Right lobe of liver (tissue), 6 donors: ENCODE measurements at regions not wholly inside any gene's neighbourhood (a gene's known extent, or its start where the extent isn't known, plus 50 kb on each side); places are given as distances from the start of the nearest gene placed in this dataset.

Experiments
- ATAC-seq, 4 donors: fragments of 200-7000 bp; cut with Tn5 transposase; one replicate each; pipeline ENCODE4 v1.9.1; 2020; ENCODE audit warnings: mild to moderate bottlenecking in 4 of 4, moderate library complexity in 4 of 4
- DNase-seq, 3 donors: peaks; one replicate each; pipeline ENCODE4 v3.0.0-alpha.2; 2020
- H3K27ac ChIP-seq, 3 donors: fragments of 200-600 bp; one replicate each; pipeline ENCODE4 v1.8.0; 2022
- H3K27me3 ChIP-seq, 2 donors: fragments of 200-600 bp; one replicate each; pipeline ENCODE4 v1.8.0; 2022
- H3K36me3 ChIP-seq, 4 donors: fragments of 200-600 bp; sonication (generic) in 1 of 4; one replicate each; pipeline versions ENCODE4 v1.5.1 to v1.8.0; 2017 to 2022; ENCODE audit warnings: control low read depth in 1 of 4
- H3K4me1 ChIP-seq, 4 donors: fragments of 200-600 bp; sonication (generic) in 1 of 4; one replicate each; pipeline versions ENCODE4 v1.5.1 to v1.8.0; 2017 to 2022; ENCODE audit warnings: control low read depth in 1 of 4
- H3K4me3 ChIP-seq, 3 donors: fragments of 200-600 bp; one replicate each; pipeline ENCODE4 v1.8.0; 2022
- H3K9me3 ChIP-seq, 4 donors: fragments of 200-600 bp; sonication (generic) in 1 of 4; one replicate each; pipeline versions ENCODE4 v1.5.1 to v1.8.0; 2017 to 2022; ENCODE audit warnings: control low read depth in 1 of 4
- CTCF ChIP-seq, 4 donors: fragments of 200-600 bp in 3 of 4; fragments of 450-650 bp in 1 of 4; IDR thresholded peaks; one replicate each; pipeline versions ENCODE4 v1.5.1 to v1.8.0; 2016 to 2022; ENCODE audit warnings: antibody characterized with exemption in 4 of 4, mild to moderate bottlenecking in 2 of 4
- POLR2A ChIP-seq: fragments of 450-650 bp; IDR thresholded peaks from one replicate; pipeline ENCODE4 v1.6.1; 2017; ENCODE audit warnings: antibody characterized with exemption, mild to moderate bottlenecking
- WGBS: methylation state at CpG from one replicate; pipeline ENCODE4 v1.1.6; 2018; ENCODE audit warnings: low coverage, low lambda C conversion rate; ENCODE audit not compliant: insufficient coverage; ENCODE audit errors: missing lambda C conversion rate; 5-methylcytosine and 5-hydroxymethylcytosine counted together
- intact Hi-C, 2 donors: fragments of 100-400 bp; cut with DNase I; formaldehyde crosslinking; loops; one replicate each; pipeline versions ENCODE4 v1.11.2 to v1.14.1; 2022
- donor health status: DM: no; HTN: yes; CAD: no.
- donor health status: DM: no; HTN: no; CAD: no.
- donor health status: DM: no; HTN: no; CAD: no.
- donor health status: DM: no; HTN: yes; CAD: no.
- donor health status: DM: no; HTN: yes; CAD: no.

GRCh38 chr18:64546451-64546850 lies 397.6 kb upstream of the LINC00305 start:
- Histone ChIP-seq H3K27ac (no peak overlapping the region), H3K4me3 (no peak overlapping the region), H3K4me1 (no peaks in the 10 kb centered on the region), H3K27me3 (no peaks in the 10 kb centered on the region), H3K36me3 (no peaks in the 10 kb centered on the region), H3K9me3 (no peaks in the 10 kb centered on the region)
- no peak for DNase-seq
- ATAC-seq, result no peak
- TF ChIP-seq POLR2A (no peak), CTCF (IDR thresholded peaks at IDR 0.05) (no peak)
- 71% methylated on average over 4 of the region's 4 CpGs for WGBS
- intact Hi-C loops, result no loop called here

- no peak for ATAC-seq
- DNase-seq, result no peak
- Histone ChIP-seq H3K4me1 (no peaks in the 10 kb centered on the region), H3K9me3 (no peaks in the 10 kb centered on the region), H3K27me3 (no peaks in the 10 kb centered on the region), H3K36me3 (no peaks in the 10 kb centered on the region), H3K27ac (no peak overlapping the region), H3K4me3 (no peak overlapping the region)
- intact Hi-C loops, result no loop called here
- WGBS, result 8% methylated on average over 1 of the region's 1 CpG
- TF ChIP-seq CTCF (IDR thresholded peaks at IDR 0.05) (no peak), POLR2A (no peak)
Measured at GRCh38 chr18:64539847-64540246, 391.0 kb upstream of the LINC00305 start.

GRCh38 chr18:64528646-64529045 lies 379.8 kb upstream of the LINC00305 start:
- ATAC-seq (no peak), DNase-seq (no peak)
- intact Hi-C loops, result no loop called here
- TF ChIP-seq CTCF (IDR thresholded peaks at IDR 0.05), result no peak
- no peak for TF ChIP-seq POLR2A
- no peak overlapping the region for H3K4me3 ChIP-seq
- H3K9me3 ChIP-seq, result no peaks in the 10 kb centered on the region
- WGBS, result no CpG with 5 or more reads among the region's 3 CpGs
- no peak overlapping the region for H3K27ac ChIP-seq
- H3K36me3 ChIP-seq, result no peaks in the 10 kb centered on the region
- H3K4me1 ChIP-seq, result no peaks in the 10 kb centered on the region
- H3K27me3 ChIP-seq, result no peaks in the 10 kb centered on the region

GRCh38 chr18:64519201-64519600 lies 370.3 kb upstream of the LINC00305 start:
- DNase-seq (no peak), ATAC-seq (no peak)
- intact Hi-C loops, result no loop called here
- no peak overlapping the region for H3K27ac ChIP-seq
- TF ChIP-seq POLR2A, result no peak
- TF ChIP-seq CTCF (IDR thresholded peaks at IDR 0.05), result no peak
- H3K4me3 ChIP-seq, result no peak overlapping the region
- H3K9me3 ChIP-seq, result no peaks in the 10 kb centered on the region
- no peaks in the 10 kb centered on the region for H3K4me1 ChIP-seq
- no peaks in the 10 kb centered on the region for H3K27me3 ChIP-seq
- 37% methylated on average over 2 of the region's 2 CpGs for WGBS
- no peaks in the 10 kb centered on the region for H3K36me3 ChIP-seq

GRCh38 chr18:64518191-64518590 lies 369.3 kb upstream of the LINC00305 start:
- Histone ChIP-seq H3K27ac (no peak overlapping the region), H3K4me3 (no peak overlapping the region), H3K36me3 (no peaks in the 10 kb centered on the region), H3K9me3 (no peaks in the 10 kb centered on the region), H3K4me1 (no peaks in the 10 kb centered on the region), H3K27me3 (no peaks in the 10 kb centered on the region)
- WGBS, result 57% methylated on average over 2 of the region's 2 CpGs
- intact Hi-C loops, result no loop called here
- TF ChIP-seq CTCF (IDR thresholded peaks at IDR 0.05) (no peak), POLR2A (no peak)
- DNase-seq, result no peak
- ATAC-seq, result no peak
